Breast epithelium (tissue), 3 donors: ENCODE measurements at regions not wholly inside any gene's neighbourhood (a gene's known extent, or its start where the extent isn't known, plus 50 kb on each side); places are given as distances from the start of the nearest gene placed in this dataset.

Experiments
- POLR2A ChIP-seq: fragments of 450-650 bp; IDR thresholded peaks from one replicate; pipeline ENCODE4 v1.6.1; 2016; ENCODE audit warnings: antibody characterized with exemption, mild to moderate bottlenecking, moderate library complexity
- POLR2AphosphoS5 ChIP-seq, 3 donors: sonication (generic); formaldehyde crosslinking; IDR thresholded peaks; one replicate each; pipeline ENCODE4 v1.6.1; 2017; ENCODE audit warnings: antibody characterized with exemption in 3 of 3
- TF ChIP-seq, protein P1 (sequence below), 3 donors: fragments of 450-650 bp; IDR thresholded peaks; one replicate each; pipeline ENCODE4 v1.5.1; 2016 to 2017; ENCODE audit warnings: antibody characterized with exemption in 3 of 3, mild to moderate bottlenecking in 3 of 3, moderate library complexity in 3 of 3

DNA sequence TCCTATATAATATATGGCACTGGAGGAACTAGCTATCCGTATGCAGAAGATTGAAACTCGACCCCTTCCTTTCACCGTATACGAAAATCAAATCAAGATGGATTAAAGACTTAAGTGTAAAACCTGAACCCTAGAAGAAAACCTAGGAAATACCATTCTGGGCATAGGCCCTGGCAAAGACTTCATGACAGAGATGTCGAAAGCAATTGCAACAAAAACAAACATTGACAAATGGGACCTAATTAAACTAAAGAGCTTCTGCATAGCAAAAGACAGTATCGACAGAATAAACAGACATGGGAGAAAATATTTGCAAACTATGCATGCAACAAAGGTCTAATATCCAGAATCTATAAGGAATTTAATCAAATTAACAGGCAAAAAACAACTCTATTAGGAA is 61.4 kb upstream of the HDAC9 start:
- TF ChIP-seq, protein P1, sequence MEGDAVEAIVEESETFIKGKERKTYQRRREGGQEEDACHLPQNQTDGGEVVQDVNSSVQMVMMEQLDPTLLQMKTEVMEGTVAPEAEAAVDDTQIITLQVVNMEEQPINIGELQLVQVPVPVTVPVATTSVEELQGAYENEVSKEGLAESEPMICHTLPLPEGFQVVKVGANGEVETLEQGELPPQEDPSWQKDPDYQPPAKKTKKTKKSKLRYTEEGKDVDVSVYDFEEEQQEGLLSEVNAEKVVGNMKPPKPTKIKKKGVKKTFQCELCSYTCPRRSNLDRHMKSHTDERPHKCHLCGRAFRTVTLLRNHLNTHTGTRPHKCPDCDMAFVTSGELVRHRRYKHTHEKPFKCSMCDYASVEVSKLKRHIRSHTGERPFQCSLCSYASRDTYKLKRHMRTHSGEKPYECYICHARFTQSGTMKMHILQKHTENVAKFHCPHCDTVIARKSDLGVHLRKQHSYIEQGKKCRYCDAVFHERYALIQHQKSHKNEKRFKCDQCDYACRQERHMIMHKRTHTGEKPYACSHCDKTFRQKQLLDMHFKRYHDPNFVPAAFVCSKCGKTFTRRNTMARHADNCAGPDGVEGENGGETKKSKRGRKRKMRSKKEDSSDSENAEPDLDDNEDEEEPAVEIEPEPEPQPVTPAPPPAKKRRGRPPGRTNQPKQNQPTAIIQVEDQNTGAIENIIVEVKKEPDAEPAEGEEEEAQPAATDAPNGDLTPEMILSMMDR (IDR thresholded peaks at IDR 0.05) = no peak
- no peak for TF ChIP-seq POLR2A
- no peak for TF ChIP-seq POLR2AphosphoS5 (IDR thresholded peaks at IDR 0.05)
